22Rv1 (cell line): ENCODE measurements at regions not wholly inside any gene's neighbourhood (a gene's known extent, or its start where the extent isn't known, plus 50 kb on each side); places are given as distances from the start of the nearest gene placed in this dataset.

ENCODE experiments used
- H3K27ac ChIP-seq: fragments of 450-650 bp; 2 replicates; pipeline ENCODE4 v1.5.1; 2017
- ZFX ChIP-seq: fragments of 450-650 bp; IDR thresholded peaks from 2 replicates; pipeline ENCODE4 v1.6.1; 2017; ENCODE audit warnings: antibody characterized with exemption, borderline replicate concordance
- TF ChIP-seq, protein P1 (sequence below): fragments of 450-650 bp; IDR thresholded peaks from 2 replicates; pipeline ENCODE4 v1.5.1; 2017; ENCODE audit warnings: mild to moderate bottlenecking

DNA sequence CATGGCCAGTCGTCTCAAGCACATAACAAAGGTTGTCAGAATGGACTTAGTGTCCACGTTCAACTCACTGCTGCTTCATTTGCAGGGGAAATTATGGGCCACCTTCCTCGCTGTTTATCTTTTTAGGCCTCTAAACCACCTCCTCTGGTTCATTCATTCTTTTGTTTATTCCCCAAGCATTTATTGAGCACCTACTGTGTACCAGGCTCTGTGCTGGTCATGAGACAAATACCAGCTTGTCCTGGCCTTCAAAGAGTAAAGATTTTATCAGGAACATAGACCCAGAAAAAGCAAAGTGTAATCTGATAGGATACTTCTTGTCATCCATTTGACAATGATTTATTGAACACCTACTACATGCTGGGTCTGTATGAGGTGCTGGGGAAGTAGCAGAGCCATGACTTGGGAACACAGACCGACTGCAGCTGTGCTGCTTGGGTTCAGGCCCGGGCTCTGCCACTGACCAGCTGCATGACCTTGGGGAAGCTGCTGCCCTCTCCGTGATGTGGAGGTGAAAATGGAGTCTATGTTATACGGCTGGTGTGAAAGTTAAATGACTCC lies 63.4 kb upstream of the SLC6A6 start:
- no peak for TF ChIP-seq ZFX
- TF ChIP-seq, protein P1, sequence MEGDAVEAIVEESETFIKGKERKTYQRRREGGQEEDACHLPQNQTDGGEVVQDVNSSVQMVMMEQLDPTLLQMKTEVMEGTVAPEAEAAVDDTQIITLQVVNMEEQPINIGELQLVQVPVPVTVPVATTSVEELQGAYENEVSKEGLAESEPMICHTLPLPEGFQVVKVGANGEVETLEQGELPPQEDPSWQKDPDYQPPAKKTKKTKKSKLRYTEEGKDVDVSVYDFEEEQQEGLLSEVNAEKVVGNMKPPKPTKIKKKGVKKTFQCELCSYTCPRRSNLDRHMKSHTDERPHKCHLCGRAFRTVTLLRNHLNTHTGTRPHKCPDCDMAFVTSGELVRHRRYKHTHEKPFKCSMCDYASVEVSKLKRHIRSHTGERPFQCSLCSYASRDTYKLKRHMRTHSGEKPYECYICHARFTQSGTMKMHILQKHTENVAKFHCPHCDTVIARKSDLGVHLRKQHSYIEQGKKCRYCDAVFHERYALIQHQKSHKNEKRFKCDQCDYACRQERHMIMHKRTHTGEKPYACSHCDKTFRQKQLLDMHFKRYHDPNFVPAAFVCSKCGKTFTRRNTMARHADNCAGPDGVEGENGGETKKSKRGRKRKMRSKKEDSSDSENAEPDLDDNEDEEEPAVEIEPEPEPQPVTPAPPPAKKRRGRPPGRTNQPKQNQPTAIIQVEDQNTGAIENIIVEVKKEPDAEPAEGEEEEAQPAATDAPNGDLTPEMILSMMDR, result no peak

DNA sequence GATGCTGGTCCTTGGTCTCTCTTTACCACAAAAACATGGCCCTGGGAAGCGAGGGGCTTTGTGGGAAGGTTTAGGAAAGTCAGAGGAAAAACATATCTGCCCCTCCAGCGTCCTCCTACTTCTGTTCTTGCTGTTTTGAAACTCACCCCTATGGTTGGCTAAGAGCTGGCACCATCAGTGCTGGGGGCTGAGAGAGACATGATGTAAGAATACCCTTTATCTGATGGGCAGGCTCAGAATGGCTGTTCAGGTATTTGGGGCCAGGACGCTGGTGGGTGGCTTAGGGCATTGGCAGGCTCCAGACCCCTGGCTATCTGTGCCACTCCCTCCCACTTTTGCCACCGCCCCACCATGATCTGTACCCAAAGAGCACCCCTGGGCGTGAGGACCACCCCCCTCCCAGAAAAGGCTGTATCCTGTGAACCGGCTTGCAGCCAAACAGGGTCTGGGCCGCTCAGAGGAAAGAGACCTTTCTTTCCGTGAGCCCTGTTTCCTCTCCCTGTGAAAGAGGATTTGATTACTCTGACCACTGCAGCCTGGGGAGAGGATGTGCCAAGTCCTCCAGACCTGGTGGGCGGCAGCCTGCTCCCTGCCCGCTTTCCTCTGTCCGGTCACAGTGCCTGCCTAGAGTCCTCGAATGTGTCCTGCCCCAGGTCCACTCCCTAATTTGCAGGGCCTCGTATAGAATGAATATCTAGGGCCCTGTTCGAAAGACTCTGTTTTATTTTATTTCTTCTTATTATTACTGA lies 61.3 kb upstream of the SLC6A6 start:
- no peak overlapping the region for H3K27ac ChIP-seq

More for the DNA sequence above, 63.4 kb upstream of the SLC6A6 start:
- no peak overlapping the region for H3K27ac ChIP-seq

DNA sequence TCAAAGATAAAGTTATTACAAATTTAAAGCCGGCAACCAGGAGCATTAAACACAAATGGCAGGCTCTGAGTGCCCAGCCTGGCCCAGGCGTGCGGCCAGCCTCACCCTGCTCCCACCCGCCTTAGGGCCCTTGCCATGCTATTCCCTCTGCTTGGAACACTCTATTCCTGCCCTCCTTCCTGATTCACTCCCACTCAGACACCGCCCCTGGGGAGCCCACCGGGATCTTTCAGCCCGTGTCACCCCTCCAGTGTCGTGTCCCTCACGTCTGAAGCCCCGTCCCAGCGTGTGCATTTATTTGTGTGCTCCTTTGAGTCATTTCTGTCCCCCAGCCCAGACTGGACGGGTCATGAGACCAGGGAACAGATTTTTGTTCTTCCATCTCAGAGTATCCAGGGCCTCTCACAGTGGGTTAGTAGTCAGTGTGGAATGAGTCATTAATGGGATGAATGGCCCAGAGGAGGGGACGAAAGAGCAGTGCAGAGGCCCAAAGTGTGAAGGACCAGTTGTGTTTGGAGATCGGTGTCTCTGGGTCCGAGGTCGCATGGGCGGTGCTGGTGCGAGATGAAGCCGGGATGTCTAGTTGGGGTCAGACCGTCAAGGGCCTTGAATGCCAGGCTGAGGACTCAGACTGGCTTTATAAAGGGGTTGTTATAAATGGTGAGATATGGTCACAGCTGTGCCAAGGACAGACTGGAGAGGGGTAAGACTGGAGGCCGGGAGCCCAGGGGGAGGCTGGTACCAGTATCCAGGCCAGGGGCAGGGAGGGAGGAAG lies 58.9 kb upstream of the SLC6A6 start:
- TF ChIP-seq, protein P1, result no peak
- no peak for TF ChIP-seq ZFX
- H3K27ac ChIP-seq, result no peak overlapping the region

More for the DNA sequence above, 61.3 kb upstream of the SLC6A6 start:
- no peak for TF ChIP-seq ZFX
- TF ChIP-seq, protein P1, result no peak

DNA sequence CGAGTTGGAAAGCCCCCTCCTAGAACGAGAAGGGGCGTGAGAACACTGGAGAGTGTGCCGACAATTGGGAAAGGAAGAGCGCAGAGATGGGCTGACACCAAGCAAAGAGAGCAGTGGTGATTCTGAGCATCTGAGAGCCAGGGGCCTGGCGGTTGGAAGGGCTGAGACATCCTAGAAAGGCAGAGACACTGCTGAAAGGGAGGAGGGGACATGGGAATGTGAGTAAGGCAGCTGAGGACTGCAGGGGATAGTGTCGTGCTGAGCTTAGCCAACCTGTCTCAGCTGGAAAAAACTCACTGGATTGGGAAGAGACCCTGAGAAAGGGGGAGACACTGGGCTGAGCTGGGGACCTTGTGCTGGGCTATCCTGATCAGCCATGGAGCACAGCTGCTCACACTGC lies 58.1 kb upstream of the SLC6A6 start:
- TF ChIP-seq, protein P1, result no peak
- no peak for TF ChIP-seq ZFX
- H3K27ac ChIP-seq, result no peak overlapping the region

DNA sequence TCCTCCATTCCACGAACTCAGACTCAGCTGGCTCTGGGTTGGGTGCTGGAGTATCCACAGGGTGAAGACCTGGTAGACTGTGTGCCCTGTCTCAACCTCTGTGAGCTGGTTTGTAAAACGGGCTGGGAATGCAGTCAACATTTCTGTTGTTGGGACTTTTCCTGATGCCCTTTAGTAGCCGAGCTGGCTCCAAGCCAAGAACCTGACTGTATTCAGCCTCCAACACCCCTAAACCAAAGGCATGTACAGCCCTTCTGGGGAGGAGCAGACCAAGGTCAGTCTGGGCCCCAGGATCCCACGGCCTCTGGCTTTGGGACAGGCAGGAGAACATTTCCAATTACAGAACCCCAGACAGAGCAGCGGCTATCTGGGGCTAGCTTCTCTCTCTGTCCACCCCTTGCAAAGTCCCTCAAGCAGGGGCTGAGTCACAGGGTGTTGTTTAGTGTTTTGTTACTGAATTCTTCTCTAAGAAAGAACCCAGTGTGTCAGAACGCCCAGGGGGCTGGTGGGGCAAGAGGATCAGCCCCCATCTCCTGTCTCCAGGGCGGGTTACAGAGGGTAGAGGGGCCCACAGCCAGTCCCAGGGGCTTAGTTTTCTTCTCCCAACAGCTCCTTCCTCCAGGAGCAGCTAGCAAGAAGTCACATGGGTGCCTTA lies 56.8 kb upstream of the SLC6A6 start:
- H3K27ac ChIP-seq, result no peak overlapping the region
- no peak for TF ChIP-seq ZFX
- TF ChIP-seq, protein P1, result no peak

DNA sequence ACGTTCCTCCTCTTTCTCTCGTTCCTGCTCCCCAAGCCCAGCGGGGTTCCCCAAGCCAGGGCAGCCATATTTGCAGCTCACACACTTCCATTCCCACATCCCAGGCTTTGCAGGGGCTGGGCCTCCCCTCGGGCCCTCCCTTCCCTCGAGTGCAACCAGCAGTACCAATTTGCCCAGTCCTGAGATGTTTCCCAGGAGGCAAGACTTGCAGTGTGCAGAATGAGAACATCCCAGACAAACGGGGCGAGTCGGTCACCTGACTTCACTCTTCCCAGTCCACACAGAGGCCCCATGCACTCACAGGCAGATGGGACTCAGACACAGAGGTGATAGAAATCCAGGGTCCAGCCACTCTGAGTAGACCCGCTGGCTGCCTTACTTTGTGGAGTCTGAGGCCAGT lies 56.2 kb upstream of the SLC6A6 start:
- TF ChIP-seq, protein P1, result no peak
- no peak for TF ChIP-seq ZFX
- no peak overlapping the region for H3K27ac ChIP-seq
